ENCODE measurements at regions not wholly inside any gene's neighbourhood (a gene's known extent, or its start where the extent isn't known, plus 50 kb on each side); places are given as distances from the start of the nearest gene placed in this dataset.

- Histone ChIP-seq H3K4me1 (ENCODE audit: control insufficient read depth in 1 of 2, low read depth in 2 of 2) (no peaks in the 10 kb centered on the region), H3K4me3 (no peak overlapping the region), H3K27me3 (replicated peaks; ENCODE audit: insufficient read depth) (no peaks in the 10 kb centered on the region), H3K36me3 (no peaks in the 10 kb centered on the region), H3K9me3 (peaks cover under 1% of the 10 kb centered on the region), H3K27ac (no peak overlapping the region)
- TF ChIP-seq, protein P1, sequence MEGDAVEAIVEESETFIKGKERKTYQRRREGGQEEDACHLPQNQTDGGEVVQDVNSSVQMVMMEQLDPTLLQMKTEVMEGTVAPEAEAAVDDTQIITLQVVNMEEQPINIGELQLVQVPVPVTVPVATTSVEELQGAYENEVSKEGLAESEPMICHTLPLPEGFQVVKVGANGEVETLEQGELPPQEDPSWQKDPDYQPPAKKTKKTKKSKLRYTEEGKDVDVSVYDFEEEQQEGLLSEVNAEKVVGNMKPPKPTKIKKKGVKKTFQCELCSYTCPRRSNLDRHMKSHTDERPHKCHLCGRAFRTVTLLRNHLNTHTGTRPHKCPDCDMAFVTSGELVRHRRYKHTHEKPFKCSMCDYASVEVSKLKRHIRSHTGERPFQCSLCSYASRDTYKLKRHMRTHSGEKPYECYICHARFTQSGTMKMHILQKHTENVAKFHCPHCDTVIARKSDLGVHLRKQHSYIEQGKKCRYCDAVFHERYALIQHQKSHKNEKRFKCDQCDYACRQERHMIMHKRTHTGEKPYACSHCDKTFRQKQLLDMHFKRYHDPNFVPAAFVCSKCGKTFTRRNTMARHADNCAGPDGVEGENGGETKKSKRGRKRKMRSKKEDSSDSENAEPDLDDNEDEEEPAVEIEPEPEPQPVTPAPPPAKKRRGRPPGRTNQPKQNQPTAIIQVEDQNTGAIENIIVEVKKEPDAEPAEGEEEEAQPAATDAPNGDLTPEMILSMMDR (IDR thresholded peaks at IDR 0.05), result no peak
- ATAC-seq (ENCODE audit: insufficient number of reproducible peaks, low FRiP score, low read depth), result no peak
- no peak for DNase-seq (ENCODE audit: low spot score)
These were observed 396.2 kb downstream of the BCL11A start for GRCh38 chr2:60157283-60157682.

GRCh38 chr2:60154142-60154541, 399.3 kb downstream of the BCL11A start:
- ATAC-seq (ENCODE audit: insufficient number of reproducible peaks, low FRiP score, low read depth), result no peak
- Histone ChIP-seq H3K9me3 (peaks cover 2% of the 10 kb centered on the region), H3K27me3 (replicated peaks; ENCODE audit: insufficient read depth) (no peaks in the 10 kb centered on the region), H3K36me3 (no peaks in the 10 kb centered on the region), H3K4me3 (no peak overlapping the region), H3K27ac (no peak overlapping the region), H3K4me1 (ENCODE audit: control insufficient read depth in 1 of 2, low read depth in 2 of 2) (no peaks in the 10 kb centered on the region)
- no peak for DNase-seq (ENCODE audit: low spot score)
- TF ChIP-seq, protein P1 (IDR thresholded peaks at IDR 0.05), result no peak

DNA sequence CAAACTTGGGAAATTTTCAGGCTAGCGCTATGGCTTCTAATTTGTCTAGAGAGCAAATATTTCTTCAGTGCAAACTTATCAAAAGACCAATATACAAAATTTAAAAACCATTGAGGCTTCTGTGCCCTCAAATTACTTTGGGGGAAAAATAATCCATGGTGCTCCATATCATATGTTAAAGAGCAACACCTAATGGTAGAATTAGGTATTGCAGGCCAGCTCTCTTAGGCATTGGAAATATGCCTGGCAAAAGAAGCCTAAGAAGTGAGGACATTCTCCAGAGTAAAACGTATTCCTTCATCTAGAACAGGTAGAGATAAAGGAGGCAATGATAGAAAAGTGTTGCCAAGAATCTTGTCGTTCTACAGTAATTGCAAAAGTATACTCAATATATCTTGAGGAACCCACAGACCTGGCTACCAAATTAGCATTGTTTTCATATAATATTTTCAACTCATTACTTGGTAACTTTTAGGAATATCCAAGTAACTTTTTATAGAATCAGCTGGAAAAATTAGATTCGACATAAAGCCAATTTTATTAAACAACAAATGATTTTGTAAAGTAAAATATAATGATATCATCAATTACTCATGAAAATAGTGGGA, 401.1 kb downstream of the BCL11A start:
- no peak for ATAC-seq (ENCODE audit: insufficient number of reproducible peaks, low FRiP score, low read depth)
- no peak overlapping the region for H3K27ac ChIP-seq

DNA sequence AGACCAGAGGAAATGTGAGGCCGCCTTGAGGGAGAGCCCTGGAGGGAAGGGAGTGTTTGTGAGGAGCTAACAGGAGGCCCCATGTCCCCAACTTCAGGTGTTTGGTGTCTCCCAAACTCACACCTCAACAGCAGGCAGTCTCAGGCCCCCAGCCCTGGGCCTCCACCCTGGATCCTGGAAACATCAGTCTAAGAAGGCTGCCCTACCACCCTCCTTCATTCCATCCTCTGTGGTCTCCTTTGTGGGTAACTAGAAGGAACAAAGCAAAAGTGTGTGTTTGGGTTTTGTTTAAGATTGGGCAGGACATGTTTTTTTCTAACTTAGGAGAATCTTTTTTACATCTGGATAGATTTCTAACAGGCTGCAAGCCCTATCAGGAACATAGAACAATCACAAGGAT, 404.3 kb downstream of the BCL11A start:
- H3K4me3 ChIP-seq, result no peak overlapping the region
- H3K27ac ChIP-seq, result no peak overlapping the region
- ATAC-seq (ENCODE audit: insufficient number of reproducible peaks, low FRiP score, low read depth) (no peak), DNase-seq (ENCODE audit: low spot score) (no peak)
- H3K27me3 ChIP-seq (replicated peaks; ENCODE audit: insufficient read depth), result no peaks in the 10 kb centered on the region
- no peaks in the 10 kb centered on the region for H3K36me3 ChIP-seq
- peaks cover 2% of the 10 kb centered on the region for H3K9me3 ChIP-seq
- TF ChIP-seq, protein P1 (IDR thresholded peaks at IDR 0.05), result no peak
- no peaks in the 10 kb centered on the region for H3K4me1 ChIP-seq (ENCODE audit: control insufficient read depth in 1 of 2, low read depth in 2 of 2)

More for the DNA sequence above, 401.1 kb downstream of the BCL11A start:
- Histone ChIP-seq H3K27me3 (replicated peaks; ENCODE audit: insufficient read depth) (no peaks in the 10 kb centered on the region), H3K9me3 (peaks cover 2% of the 10 kb centered on the region), H3K4me3 (no peak overlapping the region), H3K36me3 (no peaks in the 10 kb centered on the region), H3K4me1 (ENCODE audit: control insufficient read depth in 1 of 2, low read depth in 2 of 2) (no peaks in the 10 kb centered on the region)
- no peak for DNase-seq (ENCODE audit: low spot score)
- TF ChIP-seq, protein P1 (IDR thresholded peaks at IDR 0.05), result peak; percentile 35

- ATAC-seq (ENCODE audit: insufficient number of reproducible peaks, low FRiP score, low read depth) (no peak), DNase-seq (ENCODE audit: low spot score) (no peak)
- Histone ChIP-seq H3K36me3 (no peaks in the 10 kb centered on the region), H3K27ac (no peak overlapping the region), H3K27me3 (replicated peaks; ENCODE audit: insufficient read depth) (no peaks in the 10 kb centered on the region), H3K9me3 (peaks cover 2% of the 10 kb centered on the region), H3K4me1 (ENCODE audit: control insufficient read depth in 1 of 2, low read depth in 2 of 2) (no peaks in the 10 kb centered on the region), H3K4me3 (no peak overlapping the region)
- TF ChIP-seq, protein P1 (IDR thresholded peaks at IDR 0.05), result no peak
These were observed 404.7 kb downstream of the BCL11A start for GRCh38 chr2:60148716-60149115.
